SH-SY5Y (cell line): ENCODE measurements at regions not wholly inside any gene's neighbourhood (a gene's known extent, or its start where the extent isn't known, plus 50 kb on each side); places are given as distances from the start of the nearest gene placed in this dataset.

Experiments used
- GATA2 ChIP-seq: IDR thresholded peaks from 2 replicates; pipeline ENCODE4 v1.6.1; 2011; ENCODE audit warnings: mild to moderate bottlenecking, low read depth, low read length
- GATA3 ChIP-seq: IDR thresholded peaks from 2 replicates; pipeline ENCODE4 v1.6.1; 2011; ENCODE audit warnings: low read depth, mild to moderate bottlenecking, low read length, moderate library complexity

- TF ChIP-seq GATA3 (no peak), GATA2 (no peak)
Measured at GRCh38 chr12:25785134-25785533, 173.3 kb upstream of the RASSF8 start.

- TF ChIP-seq GATA3 (no peak), GATA2 (no peak)
Measured at GRCh38 chr12:25787701-25788100, 170.8 kb upstream of the RASSF8 start.

GRCh38 chr12:25788707-25789442 lies 169.6 kb upstream of the RASSF8 start:
- TF ChIP-seq GATA2 (peak; percentile 30; the same call in 1 of the 2 replicates), GATA3 (no peak)

- TF ChIP-seq GATA3 (no peak), GATA2 (peak; percentile 56; the same call in 1 of the 2 replicates)
Measured at GRCh38 chr12:25789541-25789944, 168.9 kb upstream of the RASSF8 start.

- TF ChIP-seq GATA3 (no peak), GATA2 (no peak)
Measured at GRCh38 chr12:25792031-25792430, 166.5 kb upstream of the RASSF8 start.

- TF ChIP-seq GATA2 (no peak), GATA3 (no peak)
Measured at GRCh38 chr12:25793196-25793595, 165.3 kb upstream of the RASSF8 start.

- no peak for TF ChIP-seq GATA3
- TF ChIP-seq GATA2, result no peak
Measured at GRCh38 chr12:25794571-25794970, 163.9 kb upstream of the RASSF8 start.

GRCh38 chr12:25796523-25797000 lies 161.9 kb upstream of the RASSF8 start:
- TF ChIP-seq GATA3 (no peak), GATA2 (no peak)

GRCh38 chr12:25797386-25797785 lies 161.1 kb upstream of the RASSF8 start:
- TF ChIP-seq GATA3, result no peak
- TF ChIP-seq GATA2, result no peak

GRCh38 chr12:25797949-25798348 lies 160.5 kb upstream of the RASSF8 start:
- no peak for TF ChIP-seq GATA3
- TF ChIP-seq GATA2, result no peak

GRCh38 chr12:25800101-25800500 lies 158.4 kb upstream of the RASSF8 start:
- TF ChIP-seq GATA2, result no peak
- no peak for TF ChIP-seq GATA3

- TF ChIP-seq GATA2 (no peak), GATA3 (no peak)
Measured at GRCh38 chr12:25801734-25802133, 156.7 kb upstream of the RASSF8 start.

GRCh38 chr12:25802143-25802542 lies 156.3 kb upstream of the RASSF8 start:
- TF ChIP-seq GATA2, result no peak
- TF ChIP-seq GATA3, result no peak

- TF ChIP-seq GATA3, result no peak
Measured at GRCh38 chr12:25806271-25806670, 152.2 kb upstream of the RASSF8 start.

GRCh38 chr12:25808604-25809003 lies 149.9 kb upstream of the RASSF8 start:
- no peak for TF ChIP-seq GATA3
- TF ChIP-seq GATA2, result no peak

- TF ChIP-seq GATA2 (no peak), GATA3 (no peak)
Measured at GRCh38 chr12:25810683-25811082, 147.8 kb upstream of the RASSF8 start.

- no peak for TF ChIP-seq GATA3
- TF ChIP-seq GATA2, result no peak
Measured at GRCh38 chr12:25811656-25812126, 146.8 kb upstream of the RASSF8 start.

GRCh38 chr12:25812295-25812694 lies 146.2 kb upstream of the RASSF8 start:
- TF ChIP-seq GATA3, result no peak
- no peak for TF ChIP-seq GATA2
